ENCODE measurements at regions not wholly inside any gene's neighbourhood (a gene's known extent, or its start where the extent isn't known, plus 50 kb on each side); places are given as distances from the start of the nearest gene placed in this dataset.
"Not testable (repeated sequence)": the region's sequence is repeated elsewhere in the genome, so short reads cannot be mapped to it uniquely, and the experiment has no call there.

DNA sequence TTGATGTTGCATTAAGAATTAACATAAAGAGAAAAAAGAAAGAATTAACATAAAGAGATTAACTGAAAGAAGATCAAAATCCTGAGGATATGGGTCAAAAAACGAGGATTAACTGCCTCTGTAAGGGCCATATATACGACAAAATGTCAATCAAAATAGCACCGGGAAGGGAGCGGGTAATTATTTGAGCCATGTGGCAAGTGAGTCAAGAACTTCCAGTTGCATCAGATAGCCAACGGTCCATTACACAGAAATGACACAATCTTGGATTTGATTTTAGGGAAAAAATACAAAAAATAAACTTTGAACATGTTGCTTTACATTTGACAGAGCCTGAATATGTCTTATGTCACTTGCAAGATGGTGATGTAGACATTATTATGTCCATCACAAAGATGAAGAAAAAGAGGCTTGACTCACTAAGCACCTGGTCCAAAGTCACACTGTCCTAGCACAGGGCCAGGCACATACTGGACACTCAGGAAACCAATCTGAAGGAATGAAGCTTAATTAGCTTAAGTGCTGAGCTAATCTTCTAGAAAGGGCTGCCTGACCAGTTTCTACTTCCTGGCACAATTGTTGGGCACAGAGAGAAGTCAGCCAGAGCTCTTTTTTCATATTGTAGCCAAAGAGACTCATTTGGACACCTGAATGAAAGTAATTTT is 273.2 kb upstream of the PAPPA start:
- DNase-seq (ENCODE audit: low read depth in 2 of 2), result no peak

GRCh38 chr9:115882911-115883310 is 270.7 kb upstream of the PAPPA start:
- DNase-seq (ENCODE audit: low read depth in 2 of 2), result no peak

DNA sequence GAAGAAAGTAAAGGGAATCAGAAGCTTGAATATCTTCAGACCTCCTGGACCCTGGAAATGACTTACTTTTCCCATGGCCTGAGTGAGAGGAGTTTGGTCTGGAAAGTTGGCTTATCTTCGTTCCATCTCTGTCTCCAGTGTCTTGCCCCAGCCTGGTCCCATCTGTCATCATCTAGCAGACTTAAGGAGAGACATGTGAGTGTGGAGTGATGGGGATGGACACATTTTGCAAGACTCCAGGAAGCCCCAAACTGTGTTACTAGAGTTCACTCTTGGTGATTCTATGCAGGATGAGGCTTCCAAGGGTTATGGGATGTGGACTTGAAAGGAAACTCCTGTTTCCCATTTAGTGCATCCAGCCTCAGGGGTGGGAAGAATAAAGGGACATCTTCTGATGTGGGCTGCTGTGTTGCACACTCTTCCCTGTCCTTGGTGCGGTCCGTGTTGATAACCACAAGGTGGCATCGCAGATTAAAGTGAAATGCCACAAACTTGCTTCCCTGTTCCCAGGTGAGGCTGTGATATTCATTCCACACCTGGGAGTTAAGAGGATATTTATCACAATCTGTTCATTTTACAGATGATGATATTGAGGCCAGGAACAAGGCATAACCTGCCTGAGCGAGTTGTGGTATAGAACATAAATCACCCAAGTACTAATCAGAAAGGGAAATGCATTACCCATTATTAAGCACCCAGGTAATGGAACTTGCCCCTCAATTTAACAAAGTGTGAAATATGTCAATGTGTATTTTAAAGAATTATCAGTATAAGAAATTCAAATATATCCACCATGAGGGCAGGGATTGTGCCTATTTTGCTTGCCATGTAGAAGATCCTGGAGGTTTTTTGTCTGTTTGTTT is 269.9 kb upstream of the PAPPA start:
- DNase-seq (ENCODE audit: low read depth in 2 of 2), result no peak

DNA sequence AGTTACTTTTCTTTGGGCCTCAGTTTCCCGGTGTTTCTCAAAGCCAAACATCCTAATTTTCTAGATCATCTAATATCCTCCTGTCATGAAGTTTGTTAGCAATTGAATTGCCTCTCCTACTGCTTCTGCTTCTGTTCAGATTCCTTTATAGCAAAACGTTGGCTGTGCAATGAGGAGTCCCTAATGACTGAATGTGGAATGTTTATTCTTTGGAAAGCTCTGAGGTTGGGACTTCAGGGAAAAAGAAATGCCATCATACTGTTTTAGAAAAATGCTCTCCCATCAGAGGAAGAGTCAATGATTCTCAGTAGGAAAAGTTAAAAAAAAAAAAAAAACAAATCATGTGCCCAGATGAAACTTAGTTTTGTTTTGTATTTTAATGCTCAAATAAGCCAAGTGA is 268.7 kb upstream of the PAPPA start:
- DNase-seq (ENCODE audit: low read depth in 2 of 2), result no peak

GRCh38 chr9:115888131-115888530 is 265.5 kb upstream of the PAPPA start:
- DNase-seq (ENCODE audit: low read depth in 2 of 2), result no peak

GRCh38 chr9:115891929-115892328 is 261.7 kb upstream of the PAPPA start:
- no peak for DNase-seq (ENCODE audit: low read depth in 2 of 2)

DNA sequence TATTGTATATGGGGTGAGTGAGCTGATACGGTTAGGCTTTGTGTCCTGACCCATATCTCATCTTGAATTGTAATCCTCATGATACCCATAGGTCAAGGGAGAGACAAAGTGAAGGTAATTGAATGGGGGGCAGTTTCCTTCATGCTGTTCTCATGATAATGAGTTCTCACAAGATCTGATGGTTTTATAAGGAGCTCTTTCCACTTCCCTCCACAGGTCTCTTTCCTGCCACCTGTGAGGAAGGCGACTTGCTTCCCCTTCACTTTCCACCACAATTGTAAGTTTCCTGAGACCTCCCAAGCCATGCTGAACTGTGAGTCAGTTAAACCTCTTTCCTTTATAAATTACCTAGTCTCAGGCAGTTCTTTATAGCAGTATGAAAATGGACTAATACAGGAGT is 255.1 kb upstream of the PAPPA start:
- DNase-seq (ENCODE audit: low read depth in 2 of 2), result not testable (repeated sequence)

GRCh38 chr9:115900698-115901097 is 252.9 kb upstream of the PAPPA start:
- DNase-seq (ENCODE audit: low read depth in 2 of 2), result no peak

DNA sequence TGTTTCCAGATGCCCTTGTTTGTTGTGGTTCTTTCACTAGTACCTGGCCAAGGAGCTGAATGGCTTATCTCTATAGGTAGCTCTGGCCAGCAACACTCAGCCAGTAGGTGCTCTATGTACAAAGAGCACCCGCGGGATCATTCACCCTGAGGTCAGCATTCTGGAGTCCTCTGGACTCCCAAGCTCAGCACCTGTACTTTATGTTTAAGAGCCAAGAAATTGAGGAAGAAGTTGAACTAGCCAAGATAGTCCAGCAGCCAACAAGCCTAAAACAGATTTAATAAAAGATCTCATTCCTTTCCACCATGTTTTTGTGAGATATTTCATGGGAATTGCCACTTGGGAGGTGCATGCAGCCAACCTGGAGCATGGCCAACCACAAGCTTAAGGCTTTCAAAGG is 242.6 kb upstream of the PAPPA start:
- DNase-seq (ENCODE audit: low read depth in 2 of 2), result no peak

GRCh38 chr9:115912086-115912485 is 241.5 kb upstream of the PAPPA start:
- DNase-seq (ENCODE audit: low read depth in 2 of 2), result no peak

DNA sequence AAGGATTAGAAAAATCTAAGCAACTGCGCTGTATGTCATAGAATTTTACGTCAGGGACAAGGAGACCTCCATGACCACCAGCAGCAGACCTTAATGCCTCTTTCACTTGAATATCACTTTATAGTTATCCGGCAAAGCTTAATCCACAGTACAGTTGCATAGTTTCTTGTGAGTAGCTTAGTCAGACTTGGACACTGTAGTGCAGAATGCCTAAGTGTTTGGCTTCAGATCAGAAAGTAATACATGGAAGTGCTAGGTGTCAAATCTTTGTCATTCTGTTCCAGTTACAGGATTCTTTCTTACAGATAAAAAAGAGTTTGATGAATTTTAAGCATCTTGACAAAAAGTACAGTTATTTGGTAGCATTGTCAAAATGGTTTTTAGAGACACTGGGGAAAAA is 239.9 kb upstream of the PAPPA start:
- no peak for DNase-seq (ENCODE audit: low read depth in 2 of 2)

- no peak for DNase-seq (ENCODE audit: low read depth in 2 of 2)
These were observed 239.3 kb upstream of the PAPPA start for GRCh38 chr9:115914291-115914690.

DNA sequence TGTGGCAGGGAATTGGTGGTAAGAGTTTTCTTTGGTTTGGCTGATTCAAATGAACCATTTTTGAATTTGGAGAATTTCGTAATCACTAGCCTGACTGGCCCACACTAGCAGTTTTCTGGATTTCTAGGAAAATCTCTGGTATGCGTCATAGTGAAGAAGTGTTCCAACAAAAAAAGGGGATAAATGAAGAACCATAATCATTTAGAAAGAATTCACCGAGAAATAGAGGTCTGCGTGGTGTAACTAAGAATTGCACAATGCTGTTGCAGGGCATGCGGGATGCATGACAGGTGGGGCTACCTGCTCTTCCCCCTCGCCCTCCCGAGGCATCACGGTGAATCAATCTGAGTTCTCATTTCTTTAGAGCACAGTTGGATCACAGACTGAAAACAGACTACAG is 232.3 kb upstream of the PAPPA start:
- DNase-seq (ENCODE audit: low read depth in 2 of 2), result no peak

- no peak for DNase-seq (ENCODE audit: low read depth in 2 of 2)
These were observed 231.1 kb upstream of the PAPPA start for GRCh38 chr9:115922444-115922843.

DNA sequence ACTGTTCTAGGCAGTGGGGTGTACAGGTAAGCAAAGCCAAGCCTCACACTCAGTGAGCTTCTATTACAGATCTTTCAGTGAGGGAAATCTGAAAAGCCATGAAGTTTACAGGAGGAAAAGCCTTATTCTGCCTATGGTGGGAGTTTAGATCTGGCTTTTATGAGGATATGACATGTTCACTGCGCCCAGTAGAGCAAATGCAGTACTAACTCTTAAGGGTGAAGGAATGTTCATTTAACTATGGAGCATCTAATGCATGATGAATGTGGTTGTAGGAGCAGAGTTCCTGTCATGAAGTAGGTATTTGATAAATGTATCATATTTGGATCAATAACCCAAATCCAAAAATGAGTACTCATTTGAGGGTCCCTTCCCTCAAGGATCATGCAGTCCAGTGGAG is 230.2 kb upstream of the PAPPA start:
- DNase-seq (ENCODE audit: low read depth in 2 of 2), result no peak

DNA sequence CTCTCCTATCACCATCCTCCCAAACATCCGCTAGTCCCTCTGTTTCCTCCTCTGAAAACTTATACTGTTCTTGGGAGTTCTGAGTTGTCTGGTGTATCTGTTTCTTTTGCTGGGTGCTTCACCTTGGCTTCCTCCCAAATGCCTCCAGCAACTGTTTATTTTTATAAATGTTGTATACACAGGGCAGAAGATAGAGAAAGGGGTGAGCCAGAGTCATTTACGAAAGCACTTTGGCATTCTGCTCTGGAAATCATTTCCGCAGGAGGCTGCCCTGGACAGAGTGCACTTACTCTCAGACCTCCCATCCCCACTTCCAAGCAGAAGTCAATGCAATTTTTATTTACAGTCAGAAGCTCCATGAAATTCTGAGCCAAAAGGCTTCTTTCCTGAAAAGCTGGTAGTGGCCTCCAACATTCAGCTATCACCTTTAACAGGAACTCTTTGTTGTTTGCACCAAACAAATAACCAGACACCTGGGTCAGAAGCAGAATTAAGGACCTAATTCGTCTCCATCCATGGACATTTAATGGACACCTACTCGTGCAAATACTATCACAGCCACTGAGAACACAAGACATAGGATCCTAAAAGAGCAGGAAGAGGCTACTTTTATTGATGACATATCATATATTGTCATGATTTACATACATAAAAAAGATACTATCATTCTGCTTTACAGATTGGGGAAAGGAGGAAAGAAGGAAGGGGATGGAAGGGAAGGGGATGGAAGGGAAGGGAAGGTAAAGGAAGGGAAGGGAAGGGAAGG is 229.5 kb upstream of the PAPPA start:
- no peak for DNase-seq (ENCODE audit: low read depth in 2 of 2)

DNA sequence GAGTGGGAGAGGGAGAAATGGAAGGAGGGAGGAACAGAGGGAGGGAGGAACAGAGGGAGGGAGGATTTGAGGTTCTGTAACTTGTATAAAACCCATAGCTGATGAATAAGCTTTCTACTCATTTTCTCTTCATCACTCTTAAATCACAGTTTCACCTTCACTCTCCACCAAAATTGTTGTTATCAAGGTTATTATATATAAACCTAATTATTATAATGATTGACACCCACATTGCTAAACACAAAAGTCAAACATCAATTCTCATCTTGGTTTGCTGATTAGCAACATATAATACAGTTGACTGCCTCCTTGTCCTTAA is 229.0 kb upstream of the PAPPA start:
- DNase-seq (ENCODE audit: low read depth in 2 of 2), result no peak

DNA sequence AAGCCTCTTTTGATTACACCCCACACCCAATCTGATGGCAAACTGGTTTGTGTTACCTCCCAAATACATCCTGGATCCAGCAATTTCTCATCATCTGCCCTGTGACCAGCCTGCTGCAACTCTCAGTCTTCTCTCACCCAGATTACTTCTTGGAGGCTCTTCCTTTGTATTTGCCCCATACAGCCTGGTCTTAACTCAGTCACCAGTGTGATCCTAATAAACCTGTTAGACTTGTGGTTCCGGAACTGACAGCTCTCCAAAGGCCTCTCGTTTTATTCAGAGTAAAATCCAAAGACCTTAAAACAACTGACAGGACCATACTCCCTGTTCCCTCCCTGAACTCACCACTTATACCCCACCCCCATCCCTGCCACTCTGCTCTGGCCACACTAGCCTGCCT is 228.2 kb upstream of the PAPPA start:
- DNase-seq (ENCODE audit: low read depth in 2 of 2), result no peak

GRCh38 chr9:115930472-115930871 is 223.1 kb upstream of the PAPPA start:
- no peak for DNase-seq (ENCODE audit: low read depth in 2 of 2)

- DNase-seq (ENCODE audit: low read depth in 2 of 2), result no peak
These were observed 215.1 kb upstream of the PAPPA start for GRCh38 chr9:115938479-115938878.

DNA sequence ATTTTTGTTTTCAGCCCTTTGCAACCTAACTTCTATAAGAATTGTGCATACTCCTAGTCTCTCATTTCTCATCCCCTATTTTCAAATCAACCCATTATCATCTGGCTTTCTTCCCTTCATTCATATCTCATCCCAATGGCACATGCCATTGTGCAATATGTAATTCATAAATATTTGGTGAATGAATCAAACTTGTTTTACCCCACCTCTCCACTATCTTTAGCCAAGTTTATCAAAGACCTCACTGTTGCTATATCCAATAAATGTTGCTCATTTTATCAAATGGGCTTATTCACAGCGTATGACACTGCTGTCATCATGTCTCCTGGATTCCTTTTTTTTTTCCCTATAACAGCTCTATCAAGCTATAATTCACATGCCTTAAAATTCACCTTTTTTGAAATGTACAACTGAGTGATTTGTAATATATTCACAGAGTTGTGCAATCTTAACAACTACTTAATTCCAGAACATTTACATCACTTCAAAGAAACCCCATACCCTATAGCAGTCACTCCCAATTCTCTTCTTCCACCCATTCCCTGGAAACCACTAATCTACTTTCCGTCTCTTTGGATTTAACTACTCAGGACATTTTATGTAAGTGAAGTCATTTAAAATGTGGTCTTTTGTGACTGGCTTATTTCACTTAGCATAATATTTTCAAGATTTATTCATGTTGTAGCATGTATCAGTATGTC is 214.4 kb upstream of the PAPPA start:
- no peak for DNase-seq (ENCODE audit: low read depth in 2 of 2)
